WTC11 (cell line): ENCODE measurements at regions not wholly inside any gene's neighbourhood (a gene's known extent, or its start where the extent isn't known, plus 50 kb on each side); places are given as distances from the start of the nearest gene placed in this dataset.

Source experiments
- ATF2 ChIP-seq: sonication (generic); formaldehyde crosslinking; IDR thresholded peaks from 2 replicates; pipeline ENCODE4 v1.8.1; 2022; ENCODE audit warnings: low read depth, missing genetic modification reagents, borderline replicate concordance
- ATF6 ChIP-seq: sonication (generic); formaldehyde crosslinking; IDR thresholded peaks from 2 replicates; pipeline ENCODE4 v1.8.1; 2023; ENCODE audit warnings: mild to moderate bottlenecking, missing genetic modification reagents
- CTCF ChIP-seq: fragments of 200-600 bp; IDR thresholded peaks from 2 replicates; pipeline ENCODE4 v1.8.0; 2022; ENCODE audit warnings: antibody characterized with exemption
- IRF1 ChIP-seq: sonication (generic); formaldehyde crosslinking; IDR thresholded peaks from 2 replicates; pipeline ENCODE4 v1.8.0; 2023; ENCODE audit warnings: missing genetic modification reagents
- MAX ChIP-seq: sonication (generic); formaldehyde crosslinking; IDR thresholded peaks from 2 replicates; pipeline ENCODE4 v1.8.0; 2022; ENCODE audit warnings: mild to moderate bottlenecking, missing genetic modification reagents
- NFYB ChIP-seq: sonication (generic); formaldehyde crosslinking; conservative IDR thresholded peaks from 2 replicates; pipeline ENCODE4 v1.8.0; 2022; ENCODE audit warnings: low read depth, missing genetic modification reagents
- NR2C2 ChIP-seq: sonication (generic); formaldehyde crosslinking; IDR thresholded peaks from 2 replicates; pipeline ENCODE4 v1.8.0; 2022; ENCODE audit warnings: mild to moderate bottlenecking, missing genetic modification reagents
- TEAD4 ChIP-seq: sonication (generic); formaldehyde crosslinking; IDR thresholded peaks from 2 replicates; pipeline ENCODE4 v1.8.0; 2022; ENCODE audit warnings: mild to moderate bottlenecking, missing genetic modification reagents
- USF1 ChIP-seq: sonication (generic); formaldehyde crosslinking; IDR thresholded peaks from 2 replicates; pipeline ENCODE4 v1.8.0; 2022; ENCODE audit warnings: mild to moderate bottlenecking, missing genetic modification reagents
- ZBTB21 ChIP-seq: sonication (generic); formaldehyde crosslinking; IDR thresholded peaks from 2 replicates; pipeline ENCODE4 v1.8.1; 2023; ENCODE audit warnings: mild to moderate bottlenecking, missing genetic modification reagents, borderline replicate concordance
- ZNF423 ChIP-seq: fragments of 250-450 bp; sonication (Bioruptor Pico); IDR thresholded peaks from 2 replicates; pipeline ENCODE4 v2.1.2; 2022; ENCODE audit warnings: mild to moderate bottlenecking, moderate library complexity

- TF ChIP-seq CTCF (no peak), ZNF423 (no peak), ATF2 (CRISPR knock-in tag) (no peak), ATF6 (CRISPR knock-in tag) (no peak), TEAD4 (CRISPR knock-in tag) (no peak), NFYB (CRISPR knock-in tag) (no peak), NR2C2 (no peak), IRF1 (CRISPR knock-in tag) (no peak), USF1 (CRISPR knock-in tag) (no peak), ZBTB21 (CRISPR knock-in tag) (no peak), MAX (CRISPR knock-in tag) (no peak)
Observed at GRCh38 chr4:62490635-62491034, 1290.5 kb downstream of the ADGRL3 start.
